ENCODE measurements at regions not wholly inside any gene's neighbourhood (a gene's known extent, or its start where the extent isn't known, plus 50 kb on each side); places are given as distances from the start of the nearest gene placed in this dataset.

- Histone ChIP-seq H3K36me3 (no peaks in the 10 kb centered on the region), H3K27me3 (no peaks in the 10 kb centered on the region), H3K4me1 (no peaks in the 10 kb centered on the region), H3K9me3 (no peaks in the 10 kb centered on the region), H3K4me3 (no peak overlapping the region), H3K27ac (no peak overlapping the region)
- DNase-seq, result no peak
- TF ChIP-seq POLR2AphosphoS5 (IDR thresholded peaks at IDR 0.05) (no peak), POLR2A (IDR thresholded peaks at IDR 0.05) (no peak), CTCF (IDR thresholded peaks at IDR 0.05) (no peak), EP300 (IDR thresholded peaks at IDR 0.05) (no peak)
- ATAC-seq (ENCODE audit: low FRiP score in 2 of 2), result no peak
- 91 to 93% methylated on average over 5 of the region's 5 CpGs for WGBS, 2 donors
These were observed 738.7 kb downstream of the LTN1 start for GRCh38 chr21:28253961-28254360.

GRCh38 chr21:28253338-28253737, 739.3 kb downstream of the LTN1 start:
- 91 to 92% methylated on average over 3 of the region's 3 CpGs for WGBS, 2 donors
- Histone ChIP-seq H3K36me3 (no peaks in the 10 kb centered on the region), H3K9me3 (no peaks in the 10 kb centered on the region), H3K27me3 (no peaks in the 10 kb centered on the region), H3K4me1 (no peaks in the 10 kb centered on the region), H3K4me3 (no peak overlapping the region), H3K27ac (no peak overlapping the region)
- TF ChIP-seq POLR2AphosphoS5 (IDR thresholded peaks at IDR 0.05) (no peak), CTCF (IDR thresholded peaks at IDR 0.05) (no peak), EP300 (IDR thresholded peaks at IDR 0.05) (no peak), POLR2A (IDR thresholded peaks at IDR 0.05) (no peak)
- DNase-seq, result no peak
- ATAC-seq (ENCODE audit: low FRiP score in 2 of 2), result no peak

- Histone ChIP-seq H3K27me3 (no peaks in the 10 kb centered on the region), H3K36me3 (no peaks in the 10 kb centered on the region)
- no peak for TF ChIP-seq POLR2A (IDR thresholded peaks at IDR 0.05)
- no peak for TF ChIP-seq CTCF (IDR thresholded peaks at IDR 0.05)
- no peak for TF ChIP-seq EP300 (IDR thresholded peaks at IDR 0.05)
- no peak for TF ChIP-seq POLR2AphosphoS5 (IDR thresholded peaks at IDR 0.05)
These were observed 739.7 kb downstream of the LTN1 start for GRCh38 chr21:28252928-28253327.

GRCh38 chr21:28250946-28251345, 741.7 kb downstream of the LTN1 start:
- H3K4me1 ChIP-seq, result no peaks in the 10 kb centered on the region
- no peaks in the 10 kb centered on the region for H3K36me3 ChIP-seq
- no peaks in the 10 kb centered on the region for H3K9me3 ChIP-seq
- H3K27ac ChIP-seq, result no peak overlapping the region
- WGBS, 2 donors, result 91 to 94% methylated on average over 4 of the region's 4 CpGs
- H3K27me3 ChIP-seq, result no peaks in the 10 kb centered on the region
- ATAC-seq (ENCODE audit: low FRiP score in 2 of 2), result no peak
- TF ChIP-seq CTCF (IDR thresholded peaks at IDR 0.05) (no peak), EP300 (IDR thresholded peaks at IDR 0.05) (no peak), POLR2A (IDR thresholded peaks at IDR 0.05) (no peak), POLR2AphosphoS5 (IDR thresholded peaks at IDR 0.05) (no peak)
- H3K4me3 ChIP-seq, result no peak overlapping the region
- no peak for DNase-seq

More at GRCh38 chr21:28252928-28253327, 739.7 kb downstream of the LTN1 start:
- Histone ChIP-seq H3K4me1 (no peaks in the 10 kb centered on the region), H3K27ac (no peak overlapping the region), H3K4me3 (no peak overlapping the region), H3K9me3 (no peaks in the 10 kb centered on the region)
- ATAC-seq (ENCODE audit: low FRiP score in 2 of 2) (no peak), DNase-seq (no peak)
- WGBS, 2 donors, result 81 to 83% methylated on average over 2 of the region's 2 CpGs

GRCh38 chr21:28247454-28248020, 745.1 kb downstream of the LTN1 start:
- Histone ChIP-seq H3K36me3 (no peaks in the 10 kb centered on the region), H3K27ac (no peak overlapping the region), H3K4me3 (no peak overlapping the region), H3K4me1 (no peaks in the 10 kb centered on the region), H3K9me3 (no peaks in the 10 kb centered on the region), H3K27me3 (no peaks in the 10 kb centered on the region)
- no peak for DNase-seq
- no peak for ATAC-seq (ENCODE audit: low FRiP score in 2 of 2)
- 76 to 87% methylated on average over 4 of the region's 4 CpGs for WGBS, 2 donors
- TF ChIP-seq POLR2A (IDR thresholded peaks at IDR 0.05) (no peak), POLR2AphosphoS5 (IDR thresholded peaks at IDR 0.05) (no peak), CTCF (IDR thresholded peaks at IDR 0.05) (no peak), EP300 (IDR thresholded peaks at IDR 0.05) (no peak)
